NCI-H510A treated with DMSO at 0.1 percent for 48 hours (cell line): ENCODE measurements at regions not wholly inside any gene's neighbourhood (a gene's known extent, or its start where the extent isn't known, plus 50 kb on each side); places are given as distances from the start of the nearest gene placed in this dataset.

Experiments used
- DNase-seq: peaks from one replicate; lab custom pipeline; 2025; lab: John Stamatoyannopoulos, UW

DNA sequence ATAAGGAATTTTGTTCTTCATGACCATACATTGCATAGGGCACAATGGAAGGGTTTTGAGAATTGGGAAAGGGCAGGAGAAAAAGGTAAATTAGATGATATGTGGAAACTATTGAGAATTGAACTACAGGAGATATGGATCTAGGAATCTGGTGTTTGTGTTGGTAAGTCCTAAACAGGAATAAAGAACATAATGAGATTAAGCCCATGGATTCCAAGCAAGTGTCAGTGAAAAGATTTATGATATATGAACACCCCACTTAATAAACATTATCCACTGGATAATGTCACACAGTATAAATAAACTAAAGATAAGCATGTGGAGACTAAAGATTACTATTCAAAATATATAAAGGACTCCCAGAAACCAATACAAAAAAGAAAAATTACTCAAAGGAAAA, 98.2 kb downstream of the TNFSF18 start:
- no peak for DNase-seq

DNA sequence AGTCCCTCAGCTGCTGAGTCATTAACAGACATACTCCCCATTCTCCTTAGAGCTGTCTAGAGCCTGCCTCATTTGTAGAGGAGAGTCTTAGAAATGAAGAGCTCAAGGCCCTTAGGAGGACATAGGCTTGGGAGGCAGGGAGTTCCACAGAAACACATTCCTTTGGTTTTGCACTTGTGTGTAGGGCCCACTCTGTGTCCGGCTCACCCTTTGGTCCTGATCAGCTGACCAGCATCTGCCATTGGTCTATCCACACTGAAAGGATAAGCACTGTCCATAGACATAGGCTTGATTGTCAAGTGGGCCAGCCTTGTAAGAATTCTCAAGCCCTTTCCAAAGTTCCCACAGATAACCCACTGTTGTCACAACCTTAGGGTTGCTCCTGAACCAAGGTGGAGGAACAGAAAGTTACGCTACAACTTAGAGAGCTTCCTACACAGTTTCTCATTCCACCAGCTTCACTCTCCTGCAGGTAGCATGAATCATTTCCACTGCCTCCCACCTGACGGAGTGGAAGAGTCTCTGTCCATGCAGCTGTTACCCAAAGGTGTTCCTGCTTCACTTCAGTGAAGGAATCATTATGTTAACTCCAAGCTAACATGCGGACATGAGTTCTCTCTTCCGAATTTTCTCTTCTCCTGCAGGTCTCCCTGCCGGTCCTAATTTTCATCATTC, 96.1 kb downstream of the TNFSF18 start:
- DNase-seq = no peak

DNA sequence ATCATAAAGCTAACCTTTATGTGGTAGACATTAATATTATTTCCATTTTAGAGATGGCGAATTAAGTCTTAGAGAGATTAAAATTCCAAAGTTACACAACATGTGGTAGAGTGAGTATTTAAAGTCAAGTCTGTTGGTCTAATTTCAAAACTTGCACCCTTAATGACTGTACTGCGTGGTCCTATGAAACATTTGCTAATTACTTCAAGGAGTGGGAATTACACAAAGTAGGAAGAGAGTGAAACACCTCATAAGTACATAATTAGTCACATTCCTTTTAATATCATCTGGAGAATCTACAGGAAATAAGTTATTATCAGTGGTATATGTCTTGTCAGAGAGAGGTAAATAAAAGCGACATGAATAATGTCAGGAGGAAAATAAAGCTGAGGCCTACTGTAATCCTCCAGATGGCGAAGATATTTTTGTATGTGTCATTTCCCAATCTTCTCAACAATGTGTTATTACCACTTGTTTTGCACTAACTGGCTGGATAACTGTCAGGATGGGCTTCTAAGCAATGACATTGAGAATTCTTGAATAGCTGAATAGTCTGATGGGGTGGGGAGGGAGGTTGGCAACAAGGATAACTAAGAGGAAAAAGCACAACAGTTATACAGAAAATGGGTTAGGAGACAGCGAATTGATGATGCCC, 95.5 kb downstream of the TNFSF18 start:
- DNase-seq = no peak

DNA sequence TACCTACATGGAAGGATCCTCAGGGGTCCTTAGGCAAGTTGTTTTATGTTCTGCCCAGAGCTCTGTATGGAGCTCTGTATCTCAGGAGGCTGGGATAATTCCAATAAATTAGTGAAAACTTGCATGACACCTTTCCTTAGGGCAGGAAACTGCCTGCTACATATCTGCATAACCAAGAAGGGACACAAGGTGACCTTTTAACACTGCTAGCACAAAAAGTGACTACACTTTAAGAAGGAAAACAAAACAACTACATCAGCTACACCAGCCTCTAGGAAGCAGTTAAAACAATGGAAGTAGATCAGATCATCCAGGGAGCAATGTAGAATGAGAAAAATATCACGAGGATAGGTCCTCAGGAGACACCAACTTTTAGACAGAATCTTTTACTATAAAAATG, 93.9 kb downstream of the TNFSF18 start:
- no peak for DNase-seq

DNA sequence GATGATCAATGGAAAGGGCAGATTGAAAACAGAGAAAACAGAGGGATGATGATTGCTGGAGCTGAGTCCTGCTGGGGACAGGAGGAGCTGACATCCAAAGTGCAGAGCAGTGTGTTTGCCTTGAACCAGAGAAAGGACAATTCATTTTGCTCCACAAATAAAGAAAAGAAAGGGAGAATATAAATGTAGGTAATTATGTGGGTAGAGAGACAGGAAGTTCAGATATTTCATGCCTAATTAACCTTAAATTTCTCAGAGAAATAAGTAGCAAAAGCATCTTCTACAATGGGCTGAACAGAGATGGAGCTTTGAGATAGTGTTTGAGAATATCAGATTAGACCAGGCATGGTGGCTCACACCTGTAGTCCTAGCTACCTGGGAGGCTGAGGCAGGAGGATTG, 93.2 kb downstream of the TNFSF18 start:
- no peak for DNase-seq

DNA sequence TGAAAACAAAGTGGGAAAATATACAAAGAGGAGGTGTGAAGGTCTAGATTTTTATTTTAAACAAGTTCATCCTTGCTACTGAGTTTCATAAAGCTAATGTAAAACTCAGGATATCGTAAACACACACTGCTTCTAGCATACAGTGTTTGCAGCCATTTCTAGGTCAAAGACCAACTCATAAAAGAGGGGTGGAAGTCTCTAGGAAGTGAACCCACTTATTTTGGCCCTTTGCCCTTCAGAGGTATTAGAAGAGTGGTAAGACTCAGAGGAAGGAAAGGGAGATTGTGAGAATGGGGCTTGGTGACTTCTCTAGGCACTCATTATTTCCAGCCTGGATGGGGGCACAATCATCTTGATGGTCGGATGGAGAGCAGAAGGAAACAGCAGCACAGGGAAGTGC, 91.2 kb downstream of the TNFSF18 start:
- no peak for DNase-seq

DNA sequence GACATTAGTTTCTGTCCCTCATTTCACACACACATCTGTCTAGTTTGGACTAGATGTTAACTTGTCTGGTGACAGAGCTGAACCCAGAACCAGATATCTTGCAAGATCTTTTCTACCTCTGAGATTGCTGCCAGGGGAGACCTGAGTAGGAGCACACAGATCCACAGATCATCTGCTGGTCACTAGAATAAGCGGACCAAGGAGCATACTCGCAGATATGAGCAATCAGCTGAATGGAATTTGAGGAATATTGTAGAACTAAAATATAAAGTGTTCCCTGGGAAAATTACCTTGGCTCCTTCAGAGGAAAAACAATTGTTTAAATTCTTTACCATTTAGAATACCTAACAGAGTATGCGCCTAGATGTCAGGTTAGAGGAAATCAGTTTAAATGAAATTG, 90.7 kb downstream of the TNFSF18 start:
- no peak for DNase-seq

DNA sequence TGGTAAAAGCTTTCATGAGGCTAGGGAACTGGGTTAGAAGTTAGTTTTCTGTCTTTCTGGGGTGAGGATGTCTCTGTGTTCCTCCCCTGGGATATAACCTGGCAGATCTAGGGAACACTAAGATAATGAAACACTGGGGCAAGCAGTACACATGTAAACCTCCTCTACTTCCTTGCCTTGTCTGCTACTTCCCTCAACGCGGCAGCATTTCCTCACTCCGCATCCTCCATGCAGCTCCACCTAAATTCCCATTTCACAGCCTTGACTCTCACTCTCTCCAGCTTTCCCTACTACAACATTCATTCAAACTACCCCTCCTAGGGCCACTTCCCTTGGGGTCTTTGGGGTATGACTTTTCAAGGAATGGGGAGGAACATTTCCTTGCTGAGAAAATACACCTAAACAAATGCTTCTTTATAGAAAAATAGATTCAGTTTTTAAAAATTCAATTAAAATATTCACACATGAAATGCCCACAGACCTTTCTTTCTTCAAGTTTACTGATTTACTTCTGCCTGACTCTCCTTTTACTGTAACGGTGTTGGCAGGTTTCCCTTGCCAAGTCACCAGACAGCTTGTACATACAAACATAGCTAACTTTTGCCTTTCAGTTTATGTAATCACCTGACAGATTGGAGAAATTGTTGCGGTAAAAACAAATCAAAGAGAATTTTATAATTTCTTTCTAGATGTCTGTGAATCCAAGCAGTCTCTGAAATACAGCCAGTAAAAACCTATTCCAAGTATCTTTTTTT, 90.1 kb downstream of the TNFSF18 start:
- no peak for DNase-seq

DNA sequence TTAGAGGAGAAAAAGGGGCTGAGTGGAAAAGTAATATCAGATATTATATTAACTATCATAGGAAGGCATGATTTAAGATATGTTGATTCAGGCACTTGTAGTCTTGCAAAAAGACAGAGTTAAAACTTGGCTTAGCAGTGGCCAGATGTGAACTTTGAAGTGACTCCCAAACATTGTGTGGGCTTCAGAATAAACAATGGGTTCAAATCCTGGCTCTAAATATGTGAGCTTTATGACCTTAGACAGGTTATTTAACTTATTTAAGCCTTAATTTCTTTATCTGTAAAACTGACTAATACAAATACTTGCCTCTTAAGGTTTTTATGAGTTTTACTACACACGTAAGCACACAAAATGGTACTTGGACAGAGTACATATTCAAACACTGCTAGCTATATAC, 85.9 kb downstream of the TNFSF18 start:
- DNase-seq = no peak

DNA sequence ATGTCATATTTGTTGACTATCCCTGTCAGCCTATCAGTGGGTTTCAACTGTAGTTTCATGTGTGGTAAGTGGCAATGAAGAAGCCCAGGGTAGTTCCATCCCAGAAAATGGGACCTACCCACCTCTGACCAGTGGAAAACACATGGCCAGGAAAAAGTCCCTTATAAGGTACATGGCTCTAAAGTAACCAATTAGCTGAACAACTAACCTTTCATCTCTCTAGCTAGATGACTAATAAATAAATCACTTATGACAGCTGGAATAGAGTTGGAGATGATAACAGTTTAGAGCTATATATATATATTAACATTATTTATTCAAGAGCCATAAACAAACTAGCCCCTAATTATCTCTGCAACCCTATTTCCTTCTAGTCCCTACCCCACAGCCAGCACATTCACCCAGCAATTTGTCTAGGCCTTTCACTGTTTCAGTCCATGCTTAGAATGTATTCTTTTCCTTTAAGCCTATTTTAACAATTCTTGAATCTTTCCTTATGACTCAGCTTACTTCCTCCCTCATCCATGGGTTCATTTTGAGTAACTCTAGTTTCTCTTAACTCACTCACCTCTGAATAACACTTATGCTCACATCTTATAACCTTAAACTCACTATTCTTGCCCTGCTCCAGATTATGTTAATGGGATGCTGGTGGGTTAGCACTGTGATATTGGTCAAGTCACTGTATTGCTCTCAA, 83.7 kb downstream of the TNFSF18 start:
- no peak for DNase-seq

DNA sequence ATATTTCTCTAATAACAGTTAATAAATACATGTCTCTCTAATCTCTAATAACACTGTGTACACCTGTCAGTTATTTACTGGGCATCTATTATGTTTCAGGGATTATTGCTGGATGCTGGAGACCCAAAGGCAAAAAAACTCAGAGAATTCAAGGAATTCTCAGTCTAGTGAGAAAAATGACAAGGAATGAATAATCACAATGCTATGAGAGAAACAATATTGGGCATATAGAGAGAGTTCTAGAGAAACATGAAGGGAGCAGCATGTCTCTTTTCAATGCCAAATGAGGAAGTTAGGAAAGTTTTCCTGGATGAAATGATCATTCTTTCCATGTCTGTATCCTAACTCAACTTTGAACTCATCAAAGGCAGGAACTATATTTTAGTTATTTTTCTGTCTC, 82.8 kb downstream of the TNFSF18 start:
- no peak for DNase-seq

DNA sequence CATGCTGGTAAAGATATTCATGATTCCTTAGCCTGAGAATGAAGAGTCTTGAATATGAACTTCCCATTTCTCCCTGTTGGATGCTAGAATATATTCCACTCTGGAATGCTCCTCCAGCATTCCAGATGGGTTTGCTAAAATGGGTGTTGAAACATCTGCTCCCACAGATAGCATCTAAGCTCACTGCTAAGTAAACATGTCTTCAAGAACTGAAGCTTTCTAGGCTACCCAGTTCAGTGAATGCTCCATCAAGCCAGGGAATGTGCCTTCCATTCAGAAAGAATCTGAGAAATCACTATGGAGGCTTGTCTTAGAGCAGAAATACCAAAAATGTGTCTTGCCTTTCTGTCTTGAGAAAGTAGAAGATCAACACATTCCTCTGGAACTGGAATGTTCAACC, 81.1 kb downstream of the TNFSF18 start:
- no peak for DNase-seq

DNA sequence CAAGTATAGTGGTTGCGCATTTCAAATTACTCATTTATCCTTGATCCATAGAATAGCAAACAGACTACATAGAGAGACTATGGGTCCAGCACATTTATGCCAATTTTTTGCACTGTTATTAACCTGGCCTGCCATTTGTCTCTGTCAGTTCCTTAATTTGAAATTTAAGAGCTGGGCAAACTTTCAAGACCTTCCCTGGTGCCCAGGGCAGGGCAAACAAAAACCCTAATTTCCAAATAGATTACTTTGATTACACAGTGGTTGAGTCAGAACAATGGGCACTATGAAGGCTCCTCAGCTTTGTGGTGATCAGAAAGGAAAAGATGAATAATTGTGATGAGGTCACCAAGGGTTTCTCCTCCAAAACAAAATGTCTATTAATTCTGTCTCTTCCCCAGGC, 80.6 kb downstream of the TNFSF18 start:
- no peak for DNase-seq

DNA sequence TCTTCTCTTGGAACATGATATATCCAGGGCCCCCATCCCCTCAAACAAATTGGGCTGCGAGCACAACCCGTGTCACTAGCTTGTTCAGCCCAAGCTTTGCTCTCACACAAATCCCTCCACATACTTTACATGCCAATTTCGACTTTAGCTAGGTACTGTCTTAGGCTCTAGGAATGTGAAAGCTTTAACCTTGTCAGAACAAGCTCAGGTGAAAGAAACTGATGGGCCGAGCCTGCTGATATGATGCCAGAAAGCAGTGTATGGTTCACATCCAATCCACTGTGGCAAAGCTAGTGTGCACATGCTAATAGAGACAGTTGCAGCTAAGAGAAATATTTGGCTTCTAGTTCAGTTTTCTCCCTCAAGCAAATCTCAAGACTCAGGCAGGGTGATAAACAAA, 79.5 kb downstream of the TNFSF18 start:
- DNase-seq = no peak

DNA sequence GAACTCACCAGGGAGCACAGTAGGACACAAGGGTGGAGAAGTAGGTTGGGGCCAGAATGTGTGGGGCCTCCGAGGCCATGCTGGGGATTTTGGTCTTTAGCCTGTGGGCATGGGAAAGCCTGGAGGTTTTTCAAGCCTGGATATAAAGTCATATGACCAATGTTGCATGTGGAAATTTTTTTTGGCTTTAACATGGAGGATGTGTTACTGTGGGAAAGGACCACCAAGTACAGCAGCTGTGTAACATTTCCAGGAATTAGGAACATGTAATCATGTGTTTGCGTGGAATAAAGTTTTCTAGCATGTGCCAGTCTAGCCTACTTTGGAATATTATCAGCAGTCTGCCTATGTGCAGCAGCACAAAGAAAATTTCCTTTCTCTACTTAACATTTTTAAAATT, 78.5 kb downstream of the TNFSF18 start:
- no peak for DNase-seq

DNA sequence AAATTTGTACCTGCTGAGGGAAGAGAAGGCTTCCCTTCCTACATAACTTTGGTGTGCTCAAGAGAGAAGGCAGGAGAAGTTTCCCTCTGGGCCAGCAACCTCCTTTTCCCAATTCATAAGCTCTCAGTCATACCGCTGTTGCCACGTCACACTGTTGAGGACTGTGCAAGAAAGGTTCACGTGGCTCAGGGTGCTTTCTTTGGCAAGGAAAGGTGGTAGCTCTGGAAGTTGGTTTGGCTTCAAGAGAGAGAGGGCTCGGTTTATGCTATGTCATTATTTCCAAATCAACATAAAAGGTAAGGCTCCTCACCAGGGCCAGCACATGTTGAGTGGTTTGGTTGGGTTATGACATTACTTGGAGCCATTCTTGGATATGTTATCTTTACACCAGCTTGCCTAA, 77.3 kb downstream of the TNFSF18 start:
- DNase-seq = no peak

DNA sequence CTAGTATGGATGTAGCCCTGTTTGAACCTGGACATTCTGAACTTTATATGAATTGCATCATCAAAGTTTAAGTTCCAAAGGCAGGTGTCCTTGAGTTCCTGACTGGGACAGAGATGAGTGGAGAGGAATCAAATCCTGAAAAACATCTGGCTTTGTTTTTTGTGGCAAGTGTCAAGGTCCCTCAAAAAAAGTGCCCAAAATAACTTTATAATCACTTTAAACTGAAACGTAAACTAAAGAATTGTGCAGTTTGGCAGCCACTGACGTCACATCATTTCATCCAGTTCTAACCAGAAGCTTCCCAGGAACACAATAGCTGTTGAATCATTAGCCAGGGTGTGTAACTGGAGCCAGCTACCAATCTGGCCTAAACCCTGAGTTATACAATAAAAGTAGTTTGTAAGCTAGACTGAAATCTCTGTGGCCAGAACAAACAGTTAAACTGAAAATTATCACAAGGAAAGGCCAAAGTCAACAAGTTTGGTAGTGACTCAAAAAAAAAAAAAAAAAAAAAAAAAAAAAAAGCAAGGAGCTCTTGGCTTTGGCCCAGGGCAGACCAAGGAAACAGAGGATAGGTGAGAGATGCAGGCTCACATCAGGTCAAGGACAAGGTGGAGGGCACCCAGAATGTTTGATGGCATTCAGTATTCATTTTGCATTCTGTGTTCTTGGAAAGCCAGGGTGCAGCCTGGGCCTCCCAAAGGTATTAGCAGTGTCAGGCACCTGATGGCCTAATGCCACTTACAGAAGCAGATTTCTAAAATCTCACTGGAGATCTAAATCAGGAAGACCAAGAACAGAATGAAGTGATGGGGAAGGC, 74.3 kb downstream of the TNFSF18 start:
- DNase-seq = no peak

DNA sequence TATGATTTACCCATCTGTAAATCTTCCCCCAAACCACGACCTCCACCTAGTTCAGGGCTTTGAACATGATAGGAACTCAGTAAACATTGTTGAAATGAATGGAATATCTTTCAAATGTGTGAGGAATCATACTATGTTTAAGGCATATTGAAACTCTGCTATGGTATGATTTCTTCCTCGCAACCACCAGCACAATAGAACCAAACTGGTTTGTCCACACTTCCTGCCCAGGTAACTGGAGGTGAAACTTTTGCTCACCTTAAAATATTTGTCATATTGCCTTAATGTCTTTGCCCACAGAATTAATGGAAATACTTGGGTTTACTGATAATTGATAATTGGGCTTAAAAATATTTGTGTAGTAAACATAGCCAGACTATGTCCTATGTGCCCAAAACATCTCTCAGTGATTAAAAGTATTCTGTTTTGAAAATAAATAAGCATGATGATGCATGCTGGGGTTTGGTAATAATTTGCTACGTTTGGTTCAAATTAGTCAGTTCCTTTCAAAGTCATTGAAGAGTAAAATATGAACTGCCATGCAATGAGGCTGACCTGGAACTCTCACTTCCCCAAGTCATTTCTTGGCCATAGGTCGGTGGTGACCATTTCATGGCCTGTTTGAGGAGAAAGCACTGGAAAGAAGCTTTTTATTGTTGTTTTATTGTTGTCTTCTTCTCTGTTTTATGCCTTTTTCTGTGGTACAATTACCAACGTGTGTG, 73.3 kb downstream of the TNFSF18 start:
- DNase-seq = no peak

DNA sequence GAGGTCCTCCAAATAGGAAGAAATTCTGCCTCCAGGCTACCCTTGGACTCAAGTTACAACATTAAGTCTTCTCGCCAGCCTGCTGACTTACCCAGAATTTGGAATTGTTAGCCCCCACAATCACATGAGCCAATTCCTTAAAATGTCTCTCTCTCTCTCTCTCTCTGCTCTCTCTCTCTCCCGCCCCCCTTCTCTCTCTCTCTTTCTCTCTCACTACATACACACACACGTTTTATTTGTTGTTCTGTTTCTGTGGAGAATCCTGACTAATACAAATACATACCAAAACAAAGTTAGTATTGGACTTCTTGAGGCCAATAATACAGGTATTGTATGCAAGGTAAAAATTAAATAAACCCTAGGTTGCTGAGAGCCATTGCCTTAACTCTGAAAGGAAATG, 72.1 kb downstream of the TNFSF18 start:
- no peak for DNase-seq

DNA sequence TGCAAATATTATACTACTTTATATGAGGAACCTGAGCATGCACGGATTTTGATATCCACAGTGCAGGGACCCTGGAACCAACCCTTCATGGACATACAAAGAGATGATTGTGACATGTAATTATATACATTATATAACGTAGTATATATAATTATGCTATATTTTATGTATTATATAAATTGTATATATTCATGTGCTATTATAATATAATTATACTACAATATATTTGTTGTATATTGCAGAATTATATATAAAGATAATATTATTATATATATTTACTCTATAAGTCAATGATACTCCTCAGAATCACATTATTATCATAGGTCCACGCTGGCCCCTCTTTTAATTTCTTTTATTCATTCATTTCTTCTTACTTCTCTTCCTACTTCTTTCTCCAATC, 70.9 kb downstream of the TNFSF18 start:
- DNase-seq = no peak

DNA sequence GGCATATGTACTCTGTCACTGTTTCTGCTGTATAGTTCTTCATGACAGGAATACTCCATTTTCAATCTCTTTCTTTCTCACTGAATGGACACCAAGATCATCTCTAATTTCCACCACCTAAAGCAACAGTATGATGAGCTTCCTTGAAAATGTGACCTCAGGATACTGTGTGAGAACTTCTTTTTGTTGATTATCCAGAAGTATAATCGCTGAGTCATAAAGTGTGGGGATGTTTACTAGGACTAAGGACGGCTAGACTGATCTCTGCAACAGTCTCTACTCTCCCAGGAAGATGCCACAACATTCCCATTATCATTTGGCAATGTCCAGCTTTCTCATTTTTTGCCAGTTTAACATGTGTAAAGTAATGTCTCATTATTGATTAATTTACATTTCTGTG, 70.3 kb downstream of the TNFSF18 start:
- DNase-seq = no peak
